Large intestine (tissue), 3 donors: ENCODE measurements at regions not wholly inside any gene's neighbourhood (a gene's known extent, or its start where the extent isn't known, plus 50 kb on each side); places are given as distances from the start of the nearest gene placed in this dataset.
"Not testable (repeated sequence)": the region's sequence is repeated elsewhere in the genome, so short reads cannot be mapped to it uniquely, and the experiment has no call there.

Source experiments
- DNase-seq, 2 donors: peaks; one replicate each; pipeline versions ENCODE4 v3.0.0 to v3.0.0-alpha.2; 2013
- H3K27ac ChIP-seq: one replicate; pipeline ENCODE4 v1.5.1; 2013; ENCODE audit warnings: low read length
- H3K27me3 ChIP-seq: 2 replicates; pipeline ENCODE4 v1.6.1; 2013; ENCODE audit warnings: low read length; ENCODE audit not compliant: control insufficient read depth, insufficient read depth
- H3K36me3 ChIP-seq: 2 replicates; pipeline ENCODE4 v1.6.1; 2013; ENCODE audit warnings: low read length; ENCODE audit not compliant: control insufficient read depth, insufficient read depth
- H3K4me1 ChIP-seq: one replicate; pipeline ENCODE4 v1.6.1; 2013; ENCODE audit warnings: low read length; ENCODE audit not compliant: control insufficient read depth, insufficient read depth
- H3K4me3 ChIP-seq: one replicate; pipeline ENCODE4 v1.5.1; 2013; ENCODE audit warnings: low read length
- H3K9me3 ChIP-seq: one replicate; pipeline ENCODE4 v1.6.1; 2013; ENCODE audit warnings: mild to moderate bottlenecking, low read depth, low read length, moderate library complexity; ENCODE audit not compliant: control insufficient read depth
- WGBS: methylation state at CpG from one replicate; pipeline ENCODE4 v1.1.5; 2013; ENCODE audit warnings: low lambda C conversion rate; ENCODE audit not compliant: insufficient coverage; 5-methylcytosine and 5-hydroxymethylcytosine counted together

GRCh38 chr2:36302911-36303310 is 52.7 kb upstream of the CRIM1 start:
- no peaks in the 10 kb centered on the region for H3K27me3 ChIP-seq
- 100% methylated on average over 1 of the region's 4 CpGs for WGBS
- no peaks in the 10 kb centered on the region for H3K9me3 ChIP-seq
- no peaks in the 10 kb centered on the region for H3K36me3 ChIP-seq
- no peak overlapping the region for H3K4me3 ChIP-seq
- no peak for DNase-seq
- no peaks in the 10 kb centered on the region for H3K4me1 ChIP-seq
- no peak overlapping the region for H3K27ac ChIP-seq

- H3K9me3 ChIP-seq = no peaks in the 10 kb centered on the region
- H3K36me3 ChIP-seq = no peaks in the 10 kb centered on the region
- DNase-seq = no peak
- 95% methylated on average over 3 of the region's 5 CpGs for WGBS
- no peak overlapping the region for H3K27ac ChIP-seq
- H3K4me3 ChIP-seq = no peak overlapping the region
- H3K27me3 ChIP-seq = no peaks in the 10 kb centered on the region
- no peaks in the 10 kb centered on the region for H3K4me1 ChIP-seq
Observed at GRCh38 chr2:36301843-36302242, 53.7 kb upstream of the CRIM1 start.

GRCh38 chr2:36300697-36301096 is 54.9 kb upstream of the CRIM1 start:
- no peak overlapping the region for H3K4me3 ChIP-seq
- 100% methylated on average over 1 of the region's 5 CpGs for WGBS
- no peaks in the 10 kb centered on the region for H3K27me3 ChIP-seq
- no peak for DNase-seq
- no peaks in the 10 kb centered on the region for H3K9me3 ChIP-seq
- H3K27ac ChIP-seq = no peak overlapping the region
- no peaks in the 10 kb centered on the region for H3K4me1 ChIP-seq
- H3K36me3 ChIP-seq = no peaks in the 10 kb centered on the region

GRCh38 chr2:36296798-36297197 is 58.8 kb upstream of the CRIM1 start:
- DNase-seq = peak in 1 of 2 donors; percentile 37
- Histone ChIP-seq H3K9me3 (no peaks in the 10 kb centered on the region), H3K4me1 (no peaks in the 10 kb centered on the region), H3K27ac (no peak overlapping the region), H3K36me3 (no peaks in the 10 kb centered on the region), H3K4me3 (no peak overlapping the region), H3K27me3 (no peaks in the 10 kb centered on the region)
- no CpG with 5 or more reads among the region's 4 CpGs for WGBS

GRCh38 chr2:36294316-36294721 is 61.3 kb upstream of the CRIM1 start:
- Histone ChIP-seq H3K4me3 (no peak overlapping the region), H3K27me3 (no peaks in the 10 kb centered on the region), H3K36me3 (no peaks in the 10 kb centered on the region), H3K9me3 (no peaks in the 10 kb centered on the region), H3K27ac (no peak overlapping the region), H3K4me1 (no peaks in the 10 kb centered on the region)
- no CpG with 5 or more reads among the region's 3 CpGs for WGBS
- DNase-seq = no peak

- H3K4me3 ChIP-seq = no peak overlapping the region
- H3K27ac ChIP-seq = no peak overlapping the region
- no peak for DNase-seq
- WGBS = 67% methylated on average over 2 of the region's 6 CpGs
- H3K4me1 ChIP-seq = no peaks in the 10 kb centered on the region
- no peaks in the 10 kb centered on the region for H3K9me3 ChIP-seq
- no peaks in the 10 kb centered on the region for H3K27me3 ChIP-seq
- H3K36me3 ChIP-seq = no peaks in the 10 kb centered on the region
Observed at GRCh38 chr2:36290306-36290856, 65.2 kb upstream of the CRIM1 start.

- no peak for DNase-seq
- Histone ChIP-seq H3K4me3 (no peak overlapping the region), H3K27me3 (no peaks in the 10 kb centered on the region), H3K27ac (no peak overlapping the region), H3K9me3 (no peaks in the 10 kb centered on the region), H3K4me1 (no peaks in the 10 kb centered on the region), H3K36me3 (no peaks in the 10 kb centered on the region)
- no CpG with 5 or more reads among the region's 1 CpG for WGBS
Observed at GRCh38 chr2:36289731-36290130, 65.8 kb upstream of the CRIM1 start.

- Histone ChIP-seq H3K4me1 (no peaks in the 10 kb centered on the region), H3K27ac (no peak overlapping the region), H3K36me3 (no peaks in the 10 kb centered on the region), H3K4me3 (no peak overlapping the region), H3K9me3 (no peaks in the 10 kb centered on the region), H3K27me3 (no peaks in the 10 kb centered on the region)
- WGBS = 70% methylated on average over 3 of the region's 6 CpGs
- no peak for DNase-seq
Observed at GRCh38 chr2:36287363-36288275, 68.0 kb upstream of the CRIM1 start.

- not testable (repeated sequence) for DNase-seq, H3K36me3 ChIP-seq, H3K4me1 ChIP-seq, H3K27ac ChIP-seq, H3K9me3 ChIP-seq, H3K4me3 ChIP-seq, H3K27me3 ChIP-seq
- WGBS = no CpG with 5 or more reads among the region's 7 CpGs
Observed at GRCh38 chr2:36279506-36279905, 76.1 kb upstream of the CRIM1 start.

- no peaks in the 10 kb centered on the region for H3K4me1 ChIP-seq
- H3K36me3 ChIP-seq = no peaks in the 10 kb centered on the region
- H3K9me3 ChIP-seq = no peaks in the 10 kb centered on the region
- no peaks in the 10 kb centered on the region for H3K27me3 ChIP-seq
- H3K27ac ChIP-seq = no peak overlapping the region
- 67% methylated on average over 1 of the region's 2 CpGs for WGBS
- DNase-seq = no peak
- no peak overlapping the region for H3K4me3 ChIP-seq
Observed at GRCh38 chr2:36277881-36278523, 77.6 kb upstream of the CRIM1 start.
